ENCODE measurements at regions not wholly inside any gene's neighbourhood (a gene's known extent, or its start where the extent isn't known, plus 50 kb on each side); places are given as distances from the start of the nearest gene placed in this dataset.

DNA sequence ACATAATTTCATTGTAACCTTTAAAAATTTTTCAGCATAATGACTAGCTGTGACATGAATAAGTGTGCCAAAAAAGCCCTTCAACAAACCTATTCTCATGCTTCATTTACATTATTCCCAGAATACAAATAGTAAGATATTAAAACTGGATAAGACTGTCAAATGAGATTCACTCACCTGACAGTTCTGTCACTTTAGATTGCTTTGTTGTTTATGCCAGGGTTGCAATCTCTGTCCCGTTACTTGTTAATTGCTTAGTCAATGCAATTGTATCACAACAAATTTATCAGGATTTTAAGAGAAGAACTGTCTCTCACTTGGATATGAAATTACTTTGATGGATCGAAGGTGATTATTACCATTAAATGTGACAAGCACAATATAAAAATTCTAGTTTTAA, 616.0 kb upstream of the IGFBP7 start:
- TF ChIP-seq CTCF (IDR thresholded peaks at IDR 0.05; ENCODE audit: extremely low read depth in 1 of 2, insufficient read depth in 1 of 2, low read depth in 1 of 2, low read length in 2 of 2) (no peak), POLR2A (IDR thresholded peaks at IDR 0.05; ENCODE audit: low read depth, low read length) (no peak), POLR2AphosphoS5 (IDR thresholded peaks at IDR 0.05; ENCODE audit: insufficient read depth, low read depth, low read length) (no peak)

Data from endothelial cell of umbilical vein (primary cell).